ENCODE measurements at regions not wholly inside any gene's neighbourhood (a gene's known extent, or its start where the extent isn't known, plus 50 kb on each side); places are given as distances from the start of the nearest gene placed in this dataset.

DNA sequence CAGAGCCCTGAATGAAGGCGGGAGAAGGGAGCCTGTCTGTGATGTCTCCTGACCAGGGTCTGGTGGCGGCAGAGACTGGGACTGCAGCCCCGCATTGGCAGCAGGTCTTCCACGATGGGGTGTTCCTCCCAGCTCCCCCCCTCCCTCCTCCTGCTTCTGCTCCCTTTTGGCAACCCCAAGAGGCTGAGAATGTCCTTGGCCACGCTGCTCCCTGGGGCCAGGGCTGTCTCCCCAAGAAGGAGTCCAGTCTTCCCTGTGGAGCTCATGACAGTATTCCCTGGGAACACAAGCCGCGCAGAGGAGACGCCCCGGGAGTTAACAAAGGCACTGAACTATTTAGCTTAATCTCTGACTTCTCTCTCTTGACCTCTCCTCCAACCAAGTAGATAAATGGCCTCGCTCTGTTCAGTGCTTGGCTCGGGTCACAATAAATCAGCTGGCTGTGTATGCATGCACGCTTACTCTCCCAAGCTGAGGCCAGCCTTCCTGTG, 84.0 kb upstream of the NEURL1B start:
- H3K27ac ChIP-seq (replicated peaks; ENCODE audit: low read length): peak overlapping the region; percentile 14
- no peak overlapping the region for H2AK5ac ChIP-seq (ENCODE audit: low read depth, low read length)
- no peak overlapping the region for H3K14ac ChIP-seq (ENCODE audit: low read length)
- H3K18ac ChIP-seq (ENCODE audit: low read length): peak overlapping the region; percentile 91
- no CpG with 5 or more reads among the region's 12 CpGs for WGBS, 2 donors (ENCODE audit: extremely low coverage in 2 of 2, insufficient read length in 2 of 2, insufficient replicate concordance in 1 of 2)
- H4K91ac ChIP-seq (ENCODE audit: low read depth, low read length, poor library complexity): no peak overlapping the region
- H3K27me3 ChIP-seq (ENCODE audit: control insufficient read depth in 3 of 3, insufficient read depth in 3 of 3, low read depth in 1 of 3, low read length in 3 of 3): peaks cover 0 to 3% (median 0%) of the 10 kb centered on the region in 3 experiments
- no peak overlapping the region for H2BK12ac ChIP-seq (ENCODE audit: low read length)
- no peak overlapping the region for H3K23ac ChIP-seq (ENCODE audit: low read depth, low read length, poor library complexity)
- H2BK15ac ChIP-seq (ENCODE audit: low read length): no peak overlapping the region
- H4K8ac ChIP-seq (ENCODE audit: low read depth, low read length): no peak overlapping the region
- peaks cover 16 to 21% of the 10 kb centered on the region in 2 donors for H3K4me1 ChIP-seq (ENCODE audit: control insufficient read depth in 2 of 2, insufficient read depth in 1 of 2, low read depth in 1 of 2, low read length in 2 of 2)
- no peak overlapping the region for H2BK5ac ChIP-seq (ENCODE audit: low read length)
- H3K4me2 ChIP-seq (ENCODE audit: insufficient read depth, low read length, poor library complexity, severe bottlenecking): no peak overlapping the region
- H2AFZ ChIP-seq (ENCODE audit: low read length): peak overlapping the region; percentile 19
- H3K36me3 ChIP-seq (replicated peaks in 1 of 2; ENCODE audit: control insufficient read depth in 2 of 2, insufficient read depth in 2 of 2, low read length in 2 of 2): no peaks in the 10 kb centered on the region
- no peak overlapping the region for H3K4ac ChIP-seq (ENCODE audit: low read length)
- H2BK120ac ChIP-seq (ENCODE audit: low read depth, low read length): no peak overlapping the region
- no peak overlapping the region for H3K9ac ChIP-seq (ENCODE audit: low read depth, low read length, poor library complexity)
- DNase-seq (ENCODE audit: low spot score): peak; percentile 32
- no peak overlapping the region for H3K4me3 ChIP-seq (ENCODE audit: low read length in 2 of 2)
- H3K9me3 ChIP-seq (replicated peaks in 1 of 2; ENCODE audit: control insufficient read depth in 2 of 2, insufficient read depth in 1 of 2, low read depth in 1 of 2, low read length in 2 of 2): no peaks in the 10 kb centered on the region
- no peaks in the 10 kb centered on the region for H3K79me1 ChIP-seq (ENCODE audit: low read depth, low read length)

DNA sequence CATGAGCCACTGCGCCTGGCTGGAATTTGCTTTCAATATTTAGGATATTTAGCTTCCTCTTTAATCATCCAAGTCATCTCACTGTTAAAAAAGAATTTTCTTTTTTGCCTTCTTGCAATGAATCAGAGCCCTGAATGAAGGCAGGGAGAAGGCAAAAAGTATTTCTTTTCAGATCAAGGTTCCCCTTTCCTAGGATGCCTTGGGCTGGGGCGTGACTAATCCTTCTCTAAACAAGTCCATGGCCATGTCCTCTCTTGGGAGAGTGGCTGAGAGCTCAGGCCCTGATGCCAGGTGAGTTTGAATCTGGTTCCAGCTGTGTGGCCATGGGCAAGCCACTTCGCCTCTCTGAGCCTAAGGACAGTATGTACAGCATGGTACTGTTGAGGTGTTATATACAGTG, 84.8 kb upstream of the NEURL1B start:
- H4K8ac ChIP-seq (ENCODE audit: low read depth, low read length): no peak overlapping the region
- H3K4ac ChIP-seq (ENCODE audit: low read length): no peak overlapping the region
- H3K4me1 ChIP-seq (ENCODE audit: control insufficient read depth in 2 of 2, insufficient read depth in 1 of 2, low read depth in 1 of 2, low read length in 2 of 2): peaks cover 16 to 21% of the 10 kb centered on the region in 2 donors
- no peak overlapping the region for H4K91ac ChIP-seq (ENCODE audit: low read depth, low read length, poor library complexity)
- WGBS, 2 donors (ENCODE audit: extremely low coverage in 2 of 2, insufficient read length in 2 of 2, insufficient replicate concordance in 1 of 2): no CpG with 5 or more reads among the region's 3 CpGs
- no peak overlapping the region for H2BK120ac ChIP-seq (ENCODE audit: low read depth, low read length)
- peak overlapping the region; percentile 84 for H3K18ac ChIP-seq (ENCODE audit: low read length)
- H3K79me1 ChIP-seq (ENCODE audit: low read depth, low read length): no peaks in the 10 kb centered on the region
- H3K14ac ChIP-seq (ENCODE audit: low read length): no peak overlapping the region
- H3K9me3 ChIP-seq (replicated peaks in 1 of 2; ENCODE audit: control insufficient read depth in 2 of 2, insufficient read depth in 1 of 2, low read depth in 1 of 2, low read length in 2 of 2): no peaks in the 10 kb centered on the region
- H2BK15ac ChIP-seq (ENCODE audit: low read length): no peak overlapping the region
- H2AFZ ChIP-seq (ENCODE audit: low read length): no peak overlapping the region
- H2BK5ac ChIP-seq (ENCODE audit: low read length): no peak overlapping the region
- H2BK12ac ChIP-seq (ENCODE audit: low read length): no peak overlapping the region
- no peak for DNase-seq (ENCODE audit: low spot score)
- no peak overlapping the region for H3K4me2 ChIP-seq (ENCODE audit: insufficient read depth, low read length, poor library complexity, severe bottlenecking)
- H3K27me3 ChIP-seq (ENCODE audit: control insufficient read depth in 3 of 3, insufficient read depth in 3 of 3, low read depth in 1 of 3, low read length in 3 of 3): peaks cover 0 to 3% (median 0%) of the 10 kb centered on the region in 3 experiments
- H3K36me3 ChIP-seq (replicated peaks in 1 of 2; ENCODE audit: control insufficient read depth in 2 of 2, insufficient read depth in 2 of 2, low read length in 2 of 2): no peaks in the 10 kb centered on the region
- no peak overlapping the region for H3K4me3 ChIP-seq (ENCODE audit: low read length in 2 of 2)
- no peak overlapping the region for H3K9ac ChIP-seq (ENCODE audit: low read depth, low read length, poor library complexity)
- H3K27ac ChIP-seq (replicated peaks; ENCODE audit: low read length): no peak overlapping the region
- H2AK5ac ChIP-seq (ENCODE audit: low read depth, low read length): no peak overlapping the region
- H3K23ac ChIP-seq (ENCODE audit: low read depth, low read length, poor library complexity): no peak overlapping the region

DNA sequence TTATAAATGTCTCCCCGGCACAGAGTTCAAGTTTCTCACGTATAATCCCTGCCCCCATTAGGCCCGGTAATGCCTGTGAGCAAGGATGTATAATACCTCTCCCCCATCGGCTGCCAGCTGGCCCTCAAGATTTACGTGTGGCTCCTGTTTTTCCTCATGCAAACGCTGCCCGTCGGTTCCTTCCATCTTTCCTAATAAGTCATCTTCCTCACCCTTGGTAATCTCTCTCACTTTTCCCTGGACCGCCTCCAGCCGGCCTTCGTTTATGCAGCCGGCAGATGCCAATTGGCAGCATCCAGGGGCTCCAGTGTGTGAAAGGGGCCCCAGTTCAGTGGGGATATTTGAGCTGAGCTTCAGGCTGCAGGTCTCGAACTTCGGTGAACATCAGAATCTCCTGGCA, 86.5 kb upstream of the NEURL1B start:
- no peaks in the 10 kb centered on the region for H3K79me1 ChIP-seq (ENCODE audit: low read depth, low read length)
- no peaks in the 10 kb centered on the region for H3K36me3 ChIP-seq (replicated peaks in 1 of 2; ENCODE audit: control insufficient read depth in 2 of 2, insufficient read depth in 2 of 2, low read length in 2 of 2)
- peak overlapping the region; percentile 68 for H2BK15ac ChIP-seq (ENCODE audit: low read length)
- H3K4me2 ChIP-seq (ENCODE audit: insufficient read depth, low read length, poor library complexity, severe bottlenecking): no peak overlapping the region
- no peak overlapping the region for H2BK5ac ChIP-seq (ENCODE audit: low read length)
- H3K23ac ChIP-seq (ENCODE audit: low read depth, low read length, poor library complexity): no peak overlapping the region
- no peak overlapping the region for H3K9ac ChIP-seq (ENCODE audit: low read depth, low read length, poor library complexity)
- H3K18ac ChIP-seq (ENCODE audit: low read length): no peak overlapping the region
- no peak overlapping the region for H3K27ac ChIP-seq (replicated peaks; ENCODE audit: low read length)
- H2AK5ac ChIP-seq (ENCODE audit: low read depth, low read length): no peak overlapping the region
- H2BK120ac ChIP-seq (ENCODE audit: low read depth, low read length): no peak overlapping the region
- WGBS, 2 donors (ENCODE audit: extremely low coverage in 2 of 2, insufficient read length in 2 of 2, insufficient replicate concordance in 1 of 2): no CpG with 5 or more reads among the region's 14 CpGs
- no peak overlapping the region for H3K4me3 ChIP-seq (ENCODE audit: low read length in 2 of 2)
- H3K4me1 ChIP-seq (ENCODE audit: control insufficient read depth in 2 of 2, insufficient read depth in 1 of 2, low read depth in 1 of 2, low read length in 2 of 2): peaks cover 16 to 21% of the 10 kb centered on the region in 2 donors
- peaks cover 0 to 9% (median 0%) of the 10 kb centered on the region in 3 experiments for H3K27me3 ChIP-seq (ENCODE audit: control insufficient read depth in 3 of 3, insufficient read depth in 3 of 3, low read depth in 1 of 3, low read length in 3 of 3)
- no peak overlapping the region for H4K8ac ChIP-seq (ENCODE audit: low read depth, low read length)
- H4K91ac ChIP-seq (ENCODE audit: low read depth, low read length, poor library complexity): no peak overlapping the region
- H3K14ac ChIP-seq (ENCODE audit: low read length): no peak overlapping the region
- H3K9me3 ChIP-seq (replicated peaks in 1 of 2; ENCODE audit: control insufficient read depth in 2 of 2, insufficient read depth in 1 of 2, low read depth in 1 of 2, low read length in 2 of 2): no peaks in the 10 kb centered on the region
- H3K4ac ChIP-seq (ENCODE audit: low read length): no peak overlapping the region
- DNase-seq (ENCODE audit: low spot score): no peak
- H2AFZ ChIP-seq (ENCODE audit: low read length): no peak overlapping the region
- no peak overlapping the region for H2BK12ac ChIP-seq (ENCODE audit: low read length)

DNA sequence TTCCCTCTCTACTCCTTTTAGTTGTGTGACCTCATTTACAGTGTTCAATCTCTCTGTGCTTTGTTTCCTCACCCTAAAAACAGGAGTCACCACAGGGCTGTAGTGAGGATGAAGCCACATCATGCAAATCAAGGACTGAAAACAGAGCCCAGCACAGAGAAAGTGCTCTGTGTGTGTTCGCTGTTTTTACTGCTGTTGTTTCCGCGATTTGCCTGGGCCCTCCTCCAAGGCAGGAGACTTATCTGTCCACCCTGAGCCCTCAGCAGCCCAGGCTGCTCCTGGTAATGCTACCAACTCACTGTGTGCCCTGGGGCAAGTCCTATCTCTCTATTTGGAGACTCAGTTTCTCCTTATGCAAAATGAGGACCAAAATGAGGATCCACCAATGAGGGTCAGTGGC, 87.2 kb upstream of the NEURL1B start:
- Histone ChIP-seq H4K8ac (ENCODE audit: low read depth, low read length) (no peak overlapping the region), H3K23ac (ENCODE audit: low read depth, low read length, poor library complexity) (no peak overlapping the region), H4K91ac (ENCODE audit: low read depth, low read length, poor library complexity) (no peak overlapping the region), H3K18ac (ENCODE audit: low read length) (no peak overlapping the region), H3K4me3 (ENCODE audit: low read length in 2 of 2) (no peak overlapping the region), H3K27me3 (ENCODE audit: control insufficient read depth in 3 of 3, insufficient read depth in 3 of 3, low read depth in 1 of 3, low read length in 3 of 3) (peaks cover 0 to 9% (median 0%) of the 10 kb centered on the region in 3 experiments), H3K14ac (ENCODE audit: low read length) (no peak overlapping the region), H3K4me2 (ENCODE audit: insufficient read depth, low read length, poor library complexity, severe bottlenecking) (no peak overlapping the region), H2BK15ac (ENCODE audit: low read length) (no peak overlapping the region), H3K79me1 (ENCODE audit: low read depth, low read length) (no peaks in the 10 kb centered on the region), H3K4me1 (ENCODE audit: control insufficient read depth in 2 of 2, insufficient read depth in 1 of 2, low read depth in 1 of 2, low read length in 2 of 2) (peaks cover 16 to 21% of the 10 kb centered on the region in 2 donors), H2AK5ac (ENCODE audit: low read depth, low read length) (no peak overlapping the region), H2BK12ac (ENCODE audit: low read length) (no peak overlapping the region), H2BK120ac (ENCODE audit: low read depth, low read length) (no peak overlapping the region), H2BK5ac (ENCODE audit: low read length) (no peak overlapping the region), H3K36me3 (replicated peaks in 1 of 2; ENCODE audit: control insufficient read depth in 2 of 2, insufficient read depth in 2 of 2, low read length in 2 of 2) (no peaks in the 10 kb centered on the region), H3K9me3 (replicated peaks in 1 of 2; ENCODE audit: control insufficient read depth in 2 of 2, insufficient read depth in 1 of 2, low read depth in 1 of 2, low read length in 2 of 2) (no peaks in the 10 kb centered on the region), H3K4ac (ENCODE audit: low read length) (no peak overlapping the region), H3K27ac (replicated peaks; ENCODE audit: low read length) (no peak overlapping the region), H3K9ac (ENCODE audit: low read depth, low read length, poor library complexity) (no peak overlapping the region), H2AFZ (ENCODE audit: low read length) (no peak overlapping the region)
- WGBS, 2 donors (ENCODE audit: extremely low coverage in 2 of 2, insufficient read length in 2 of 2, insufficient replicate concordance in 1 of 2): no CpG with 5 or more reads among the region's 3 CpGs
- DNase-seq (ENCODE audit: low spot score): no peak

Measured in neuronal stem cell (in vitro differentiated cells).